ENCODE measurements at regions not wholly inside any gene's neighbourhood (a gene's known extent, or its start where the extent isn't known, plus 50 kb on each side); places are given as distances from the start of the nearest gene placed in this dataset.
"Not testable (repeated sequence)": the region's sequence is repeated elsewhere in the genome, so short reads cannot be mapped to it uniquely, and the experiment has no call there.

DNA sequence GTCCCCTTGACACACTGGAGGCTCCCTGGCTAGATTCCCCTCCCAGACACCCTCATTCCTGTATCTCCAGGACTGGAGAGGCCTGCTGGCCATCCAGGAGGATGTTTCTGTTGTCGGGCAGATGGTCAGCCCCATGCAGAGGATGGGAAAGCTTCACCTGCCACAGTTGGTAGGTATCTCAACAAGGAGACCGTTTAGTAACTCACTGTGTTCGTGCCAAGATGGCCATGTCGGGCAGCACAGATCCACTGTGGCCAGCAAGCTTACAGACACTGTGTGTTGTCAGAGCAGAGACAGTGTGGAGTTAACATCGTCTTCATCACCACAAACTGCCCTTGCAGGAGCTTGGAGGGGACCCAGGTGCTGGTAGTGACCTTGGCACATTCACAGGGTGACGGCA, 390.9 kb downstream of the SEC14L1 start:
- TF ChIP-seq, protein P1, sequence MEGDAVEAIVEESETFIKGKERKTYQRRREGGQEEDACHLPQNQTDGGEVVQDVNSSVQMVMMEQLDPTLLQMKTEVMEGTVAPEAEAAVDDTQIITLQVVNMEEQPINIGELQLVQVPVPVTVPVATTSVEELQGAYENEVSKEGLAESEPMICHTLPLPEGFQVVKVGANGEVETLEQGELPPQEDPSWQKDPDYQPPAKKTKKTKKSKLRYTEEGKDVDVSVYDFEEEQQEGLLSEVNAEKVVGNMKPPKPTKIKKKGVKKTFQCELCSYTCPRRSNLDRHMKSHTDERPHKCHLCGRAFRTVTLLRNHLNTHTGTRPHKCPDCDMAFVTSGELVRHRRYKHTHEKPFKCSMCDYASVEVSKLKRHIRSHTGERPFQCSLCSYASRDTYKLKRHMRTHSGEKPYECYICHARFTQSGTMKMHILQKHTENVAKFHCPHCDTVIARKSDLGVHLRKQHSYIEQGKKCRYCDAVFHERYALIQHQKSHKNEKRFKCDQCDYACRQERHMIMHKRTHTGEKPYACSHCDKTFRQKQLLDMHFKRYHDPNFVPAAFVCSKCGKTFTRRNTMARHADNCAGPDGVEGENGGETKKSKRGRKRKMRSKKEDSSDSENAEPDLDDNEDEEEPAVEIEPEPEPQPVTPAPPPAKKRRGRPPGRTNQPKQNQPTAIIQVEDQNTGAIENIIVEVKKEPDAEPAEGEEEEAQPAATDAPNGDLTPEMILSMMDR (IDR thresholded peaks at IDR 0.05): no peak
- TF ChIP-seq ZFX (IDR thresholded peaks at IDR 0.05; ENCODE audit: borderline replicate concordance): no peak
- H3K27ac ChIP-seq: no peak overlapping the region

DNA sequence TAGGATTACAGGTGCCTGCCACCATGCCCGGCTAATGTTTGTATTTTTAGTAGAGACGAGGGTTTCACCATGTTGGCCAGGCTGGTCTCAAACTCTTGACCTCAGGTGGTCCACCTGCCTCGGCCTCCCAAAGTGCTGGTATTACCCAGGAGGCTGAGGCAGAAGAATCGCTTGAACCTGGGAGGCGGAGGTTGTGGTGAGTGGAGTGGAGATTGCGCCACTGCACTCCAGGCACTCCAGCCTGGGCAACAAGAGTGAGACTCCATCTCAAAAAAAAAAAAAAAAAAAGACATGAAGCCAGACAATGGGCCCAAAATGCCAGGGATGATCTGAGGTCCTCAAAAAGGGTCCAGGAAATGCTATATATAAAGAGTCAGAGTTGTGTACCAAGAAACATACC, 392.9 kb downstream of the SEC14L1 start:
- not testable (repeated sequence) for H3K27ac ChIP-seq

DNA sequence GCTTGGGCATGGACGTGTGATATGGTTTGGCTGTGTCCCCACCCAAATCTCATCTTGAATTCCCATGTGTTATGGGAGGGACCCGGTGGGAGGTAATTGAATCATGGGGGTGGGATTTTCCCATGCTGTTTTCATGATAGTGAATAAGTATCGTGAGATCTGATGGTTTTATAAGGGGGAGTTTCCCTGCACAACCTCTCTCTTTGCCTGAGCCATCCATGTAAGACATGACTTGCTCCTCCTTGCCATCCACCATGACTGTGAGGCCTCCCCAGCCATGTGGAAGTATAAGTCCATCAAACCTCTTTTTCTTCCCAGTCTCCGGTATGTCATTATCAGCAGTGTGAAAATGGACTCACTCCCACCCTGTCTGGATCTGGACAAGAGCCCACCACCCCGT, 393.4 kb downstream of the SEC14L1 start:
- no peak for TF ChIP-seq ZFX (IDR thresholded peaks at IDR 0.05; ENCODE audit: borderline replicate concordance)
- TF ChIP-seq, protein P1 (IDR thresholded peaks at IDR 0.05): no peak

DNA sequence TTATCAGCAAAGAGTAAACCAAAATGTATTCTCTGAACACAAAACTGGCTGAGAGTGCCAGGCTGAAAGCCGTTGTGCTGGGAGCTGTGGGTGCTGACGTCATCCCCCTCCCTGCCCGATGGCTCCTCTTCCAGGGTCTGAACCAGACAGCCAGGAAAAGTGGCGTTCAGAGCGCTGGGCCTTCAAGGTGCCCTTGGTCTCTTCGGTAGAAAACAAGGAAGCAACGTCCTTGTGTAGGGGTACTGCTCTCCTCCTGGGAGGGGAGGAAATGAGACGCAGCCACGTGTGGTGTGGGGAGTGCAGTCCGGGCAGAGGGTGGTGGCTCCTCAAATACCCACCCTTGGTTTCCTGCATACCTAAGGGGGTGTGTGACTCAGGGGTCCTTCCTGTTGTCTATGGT, 394.7 kb downstream of the SEC14L1 start:
- H3K27ac ChIP-seq: no peak overlapping the region
- TF ChIP-seq, protein P1 (IDR thresholded peaks at IDR 0.05): no peak
- TF ChIP-seq ZFX (IDR thresholded peaks at IDR 0.05; ENCODE audit: borderline replicate concordance): no peak

More for the DNA sequence above, 393.4 kb downstream of the SEC14L1 start:
- no peak overlapping the region for H3K27ac ChIP-seq

DNA sequence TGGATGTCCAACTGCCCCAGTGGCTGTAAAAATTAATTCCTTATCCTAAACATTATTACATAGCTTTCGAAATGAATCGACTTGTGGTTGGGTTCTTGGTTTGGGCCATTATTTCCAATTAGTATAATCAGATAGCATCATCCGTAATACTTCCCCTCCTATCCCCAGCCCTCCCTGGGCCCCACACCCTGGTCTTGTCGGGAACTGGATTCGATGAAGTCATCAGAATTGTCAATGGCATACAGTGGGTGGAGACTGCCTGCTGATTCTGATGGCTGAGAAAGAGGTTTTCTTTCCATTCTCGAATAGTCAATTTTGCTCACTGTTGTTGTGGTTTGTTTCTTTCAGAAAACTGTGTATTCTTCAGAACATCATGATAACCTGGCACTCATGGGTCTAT, 395.1 kb downstream of the SEC14L1 start:
- no peak overlapping the region for H3K27ac ChIP-seq
- no peak for TF ChIP-seq ZFX (IDR thresholded peaks at IDR 0.05; ENCODE audit: borderline replicate concordance)
- TF ChIP-seq, protein P1 (IDR thresholded peaks at IDR 0.05): no peak

DNA sequence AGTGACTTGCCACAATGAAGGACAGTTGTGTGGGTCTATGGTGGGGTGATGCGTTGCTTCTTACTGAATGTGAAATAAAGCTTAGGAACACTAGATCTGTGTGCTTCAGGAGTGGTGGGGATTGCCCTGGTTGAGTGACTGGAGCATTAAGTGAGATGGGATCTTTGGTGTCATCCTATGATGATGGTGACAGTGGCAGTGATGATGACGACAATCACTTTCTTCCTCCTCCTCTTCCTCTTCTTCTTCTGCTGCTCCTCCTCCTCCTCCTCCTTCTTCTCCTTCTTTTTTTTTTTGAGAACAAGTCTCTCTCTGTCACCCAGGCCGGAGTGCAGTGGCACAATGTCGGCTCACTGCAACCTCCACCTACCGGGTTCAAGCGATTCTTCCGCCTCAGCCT, 396.8 kb downstream of the SEC14L1 start:
- TF ChIP-seq, protein P1 (IDR thresholded peaks at IDR 0.05): no peak
- TF ChIP-seq ZFX (IDR thresholded peaks at IDR 0.05; ENCODE audit: borderline replicate concordance): no peak
- H3K27ac ChIP-seq: no peak overlapping the region

DNA sequence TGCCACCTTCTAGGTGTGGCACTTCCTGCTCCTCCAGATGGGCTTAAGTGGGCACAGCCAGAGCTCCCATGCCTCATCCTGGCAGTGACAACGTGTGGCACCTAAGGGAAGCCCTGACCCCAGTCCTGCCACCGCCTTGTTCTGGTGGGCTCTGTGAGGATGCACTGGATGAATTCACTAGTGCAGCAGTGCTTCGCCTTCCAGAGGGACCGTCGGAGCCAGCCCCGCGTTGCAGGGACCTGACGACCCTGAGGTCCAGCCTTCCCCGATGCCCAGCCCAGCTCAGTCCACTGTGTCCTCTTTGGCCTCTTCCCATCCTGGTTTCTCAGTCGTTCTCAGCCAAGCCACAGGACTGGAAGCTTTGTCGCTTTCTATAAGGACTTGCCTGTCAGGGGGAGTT, 399.8 kb downstream of the SEC14L1 start:
- TF ChIP-seq, protein P1 (IDR thresholded peaks at IDR 0.05): no peak
- no peak for TF ChIP-seq ZFX (IDR thresholded peaks at IDR 0.05; ENCODE audit: borderline replicate concordance)
- no peak overlapping the region for H3K27ac ChIP-seq

DNA sequence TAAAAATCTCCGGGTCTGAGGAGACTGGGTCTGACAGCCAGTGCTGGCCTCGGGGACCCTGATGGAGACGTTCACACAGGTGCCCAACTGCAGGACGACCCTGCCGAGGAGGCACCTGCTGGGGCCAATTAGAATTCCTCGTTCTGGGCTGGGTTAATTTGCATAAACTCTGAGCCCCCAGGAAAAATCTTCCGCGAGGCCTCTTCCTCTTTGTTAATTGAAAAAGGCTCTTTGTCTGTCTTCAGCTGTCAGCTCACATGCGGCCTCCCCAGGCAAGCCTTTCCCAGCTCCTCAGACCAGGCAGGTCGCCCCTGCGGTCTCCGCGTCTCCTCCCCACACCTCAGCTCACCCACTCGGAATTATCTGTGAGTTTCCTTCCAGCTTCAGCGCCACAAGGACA, 400.2 kb downstream of the SEC14L1 start:
- TF ChIP-seq, protein P1 (IDR thresholded peaks at IDR 0.05): no peak
- TF ChIP-seq ZFX (IDR thresholded peaks at IDR 0.05; ENCODE audit: borderline replicate concordance): no peak
- H3K27ac ChIP-seq: no peak overlapping the region

All from 22Rv1 (cell line).